GM12865 (cell line): ENCODE measurements at regions not wholly inside any gene's neighbourhood (a gene's known extent, or its start where the extent isn't known, plus 50 kb on each side); places are given as distances from the start of the nearest gene placed in this dataset.

Source experiments
- DNase-seq: peaks from one replicate; pipeline ENCODE4 v3.0.0; 2010; ENCODE audit warnings: low read depth
- H3K4me3 ChIP-seq: 2 replicates; pipeline ENCODE4 v1.5.1; 2011; ENCODE audit warnings: mild to moderate bottlenecking, low read depth, low read length, control low read depth
- CTCF ChIP-seq: IDR thresholded peaks from 2 replicates; pipeline ENCODE4 v1.5.1; 2011; ENCODE audit warnings: low read length, control low read depth, low read depth, inconsistent platforms; ENCODE audit not compliant: insufficient read depth; ENCODE audit errors: missing control alignments

- DNase-seq, result no peak
- no peak overlapping the region for H3K4me3 ChIP-seq
- TF ChIP-seq CTCF, result no peak
These were observed 378.8 kb upstream of the SOX5 start for GRCh38 chr12:24328261-24328660.

- TF ChIP-seq CTCF, result no peak
- no peak for DNase-seq
- H3K4me3 ChIP-seq, result no peak overlapping the region
These were observed 375.9 kb upstream of the SOX5 start for GRCh38 chr12:24325331-24325730.

GRCh38 chr12:24307716-24308335 is 358.4 kb upstream of the SOX5 start:
- DNase-seq, result no peak
- no peak overlapping the region for H3K4me3 ChIP-seq
- TF ChIP-seq CTCF, result no peak

GRCh38 chr12:24307153-24307552 is 357.7 kb upstream of the SOX5 start:
- DNase-seq, result no peak
- no peak for TF ChIP-seq CTCF
- H3K4me3 ChIP-seq, result no peak overlapping the region

GRCh38 chr12:24306001-24306400 is 356.5 kb upstream of the SOX5 start:
- TF ChIP-seq CTCF, result no peak
- no peak overlapping the region for H3K4me3 ChIP-seq
- no peak for DNase-seq

- H3K4me3 ChIP-seq, result no peak overlapping the region
- DNase-seq, result no peak
- TF ChIP-seq CTCF, result no peak
These were observed 354.8 kb upstream of the SOX5 start for GRCh38 chr12:24304285-24304684.

- DNase-seq, result no peak
- H3K4me3 ChIP-seq, result no peak overlapping the region
- TF ChIP-seq CTCF, result no peak
These were observed 353.2 kb upstream of the SOX5 start for GRCh38 chr12:24302708-24303107.
